Right cardiac atrium (tissue), 5 donors: ENCODE measurements at regions not wholly inside any gene's neighbourhood (a gene's known extent, or its start where the extent isn't known, plus 50 kb on each side); places are given as distances from the start of the nearest gene placed in this dataset.
"Not testable (repeated sequence)": the region's sequence is repeated elsewhere in the genome, so short reads cannot be mapped to it uniquely, and the experiment has no call there.

Source experiments
- ATAC-seq, 2 donors: fragments of 200-7000 bp; cut with Tn5 transposase; one replicate each; pipeline versions ENCODE4 v1.8.0 to v1.9.1; 2020; ENCODE audit warnings: moderate library complexity in 2 of 2, mild to moderate bottlenecking in 1 of 2
- DNase-seq, 3 donors: peaks; one replicate each; pipeline ENCODE4 v3.0.0-alpha.2; 2020
- H3K27ac ChIP-seq: one replicate; pipeline ENCODE4 v1.5.1; 2013; ENCODE audit warnings: mild to moderate bottlenecking, low read length, control low read depth, moderate library complexity
- H3K27me3 ChIP-seq: one replicate; pipeline ENCODE4 v1.6.1; 2013; ENCODE audit not compliant: control insufficient read depth, insufficient read depth
- H3K4me1 ChIP-seq: one replicate; pipeline ENCODE4 v1.6.1; 2013; ENCODE audit warnings: low read length; ENCODE audit not compliant: control insufficient read depth, insufficient read depth
- H3K4me3 ChIP-seq: one replicate; pipeline ENCODE4 v1.5.1; 2013; ENCODE audit warnings: low read length, control low read depth
- H3K9me3 ChIP-seq: one replicate; pipeline ENCODE4 v1.6.1; 2013; ENCODE audit warnings: low read length; ENCODE audit not compliant: control insufficient read depth
- WGBS: extraction: QIAGEN DNeasy Blood & Tissue Kit; methylation state at CpG from one replicate; pipeline ENCODE4 v1.1.7; 2013; 5-methylcytosine and 5-hydroxymethylcytosine counted together
- intact Hi-C, 4 donors: fragments of 100-400 bp; cut with DNase I; formaldehyde crosslinking; loops; one replicate each; pipeline versions ENCODE4 v1.11.0 to v1.14.0; 2022 to 2023
- donor health status: healthy with polysubstance abuse.
- donor health status: DM: no; HTN: yes; CAD: no.
- donor health status: DM: no; HTN: no; CAD: no.
- donor health status: DM: no; HTN: yes; CAD: no; lungs with severe emphysema.
- donor health status: DM: yes; HTN: yes; CAD: no.

DNA sequence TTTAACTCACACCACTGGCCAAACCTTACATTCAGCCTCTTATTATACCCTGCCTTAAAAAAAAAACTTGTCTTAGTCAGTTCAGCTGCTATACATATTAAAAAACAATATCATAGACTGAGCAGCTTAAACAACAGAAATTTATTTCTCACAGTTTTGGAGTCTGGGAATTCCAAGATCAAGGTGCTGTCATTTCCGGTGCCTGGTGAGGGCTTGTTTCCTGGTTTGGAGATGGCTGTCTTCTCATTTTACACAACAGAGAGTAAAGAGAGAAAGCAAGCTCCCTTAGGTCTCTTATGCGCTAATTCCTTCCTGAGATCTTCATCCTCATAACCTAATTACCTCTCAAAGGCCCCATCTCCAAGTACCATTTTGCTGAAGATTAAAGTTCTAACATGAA is 769.2 kb downstream of the DIAPH3 start:
- no peak for DNase-seq
- H3K27ac ChIP-seq: no peak overlapping the region
- H3K27me3 ChIP-seq: no peaks in the 10 kb centered on the region
- ATAC-seq: no peak
- H3K4me1 ChIP-seq: no peaks in the 10 kb centered on the region
- H3K9me3 ChIP-seq: no peaks in the 10 kb centered on the region
- intact Hi-C loops: loop anchor here in 3 of 4 donors (5.0 to 10.0 kb wide), 2 partner anchors 280 to 283 kb away; no protein-coding TSS in a partner anchor
- H3K4me3 ChIP-seq: no peak overlapping the region
- 77% methylated on average over 2 of the region's 2 CpGs for WGBS

- no peaks in the 10 kb centered on the region for H3K27me3 ChIP-seq
- H3K4me3 ChIP-seq: no peak overlapping the region
- intact Hi-C loops: loop anchor here in 1 of 4 donors (10.0 kb wide), 1 partner anchor 277 kb away; no protein-coding TSS in a partner anchor
- DNase-seq (peak; percentile 25 to 70 (median 64)), ATAC-seq (peak; percentile 56 to 90)
- 14% methylated on average over 3 of the region's 3 CpGs for WGBS
- no peaks in the 10 kb centered on the region for H3K9me3 ChIP-seq
- no peak overlapping the region for H3K27ac ChIP-seq
- H3K4me1 ChIP-seq: no peaks in the 10 kb centered on the region
Measured at GRCh38 chr13:59398127-59398526, 765.6 kb downstream of the DIAPH3 start.

GRCh38 chr13:59398661-59399060 is 765.1 kb downstream of the DIAPH3 start:
- 81% methylated on average over 4 of the region's 4 CpGs for WGBS
- intact Hi-C loops: loop anchor here in 1 of 4 donors (10.0 kb wide), 1 partner anchor 276 kb away; no protein-coding TSS in a partner anchor
- no peak overlapping the region for H3K27ac ChIP-seq

DNA sequence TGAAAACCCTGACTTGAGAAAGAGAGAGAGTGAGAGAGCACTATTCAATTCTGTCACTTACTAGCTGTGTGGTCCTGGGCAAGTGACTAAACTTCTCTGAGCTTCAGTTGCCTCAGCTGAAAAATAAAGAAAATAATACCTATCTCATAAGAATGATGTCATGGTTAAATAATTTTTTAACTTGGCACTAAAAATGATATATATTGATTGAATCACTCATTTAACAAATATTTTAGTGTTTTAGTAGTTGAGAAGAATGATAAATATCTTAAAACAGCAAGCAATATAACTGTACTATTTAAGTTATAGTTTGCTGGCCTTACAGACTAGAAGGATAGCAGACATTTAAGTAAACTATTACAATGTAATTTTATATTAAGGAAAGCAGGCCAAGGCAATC is 764.2 kb downstream of the DIAPH3 start:
- no peak overlapping the region for H3K4me3 ChIP-seq
- H3K27me3 ChIP-seq: no peaks in the 10 kb centered on the region
- intact Hi-C loops: loop anchor here in 1 of 4 donors (10.0 kb wide), 1 partner anchor 275 kb away; no protein-coding TSS in a partner anchor
- H3K27ac ChIP-seq: no peak overlapping the region
- no peaks in the 10 kb centered on the region for H3K9me3 ChIP-seq
- ATAC-seq: no peak
- no peaks in the 10 kb centered on the region for H3K4me1 ChIP-seq
- no peak for DNase-seq

More at GRCh38 chr13:59398661-59399060, 765.1 kb downstream of the DIAPH3 start:
- Histone ChIP-seq H3K27me3 (no peaks in the 10 kb centered on the region), H3K4me3 (no peak overlapping the region), H3K9me3 (no peaks in the 10 kb centered on the region), H3K4me1 (no peaks in the 10 kb centered on the region)
- DNase-seq (no peak), ATAC-seq (no peak)

GRCh38 chr13:59404331-59404730 is 759.4 kb downstream of the DIAPH3 start:
- ATAC-seq: no peak
- no peak overlapping the region for H3K27ac ChIP-seq
- no peaks in the 10 kb centered on the region for H3K27me3 ChIP-seq
- H3K4me1 ChIP-seq: no peaks in the 10 kb centered on the region
- H3K9me3 ChIP-seq: no peaks in the 10 kb centered on the region
- no peak overlapping the region for H3K4me3 ChIP-seq
- intact Hi-C loops: no loop called here
- DNase-seq: no peak

GRCh38 chr13:59407251-59407650 is 756.5 kb downstream of the DIAPH3 start:
- not testable (repeated sequence) for ATAC-seq, H3K27ac ChIP-seq
- 97% methylated on average over 2 of the region's 2 CpGs for WGBS

GRCh38 chr13:59408738-59409137 is 755.0 kb downstream of the DIAPH3 start:
- DNase-seq (no peak), ATAC-seq (no peak)
- intact Hi-C loops: no loop called here
- no peak overlapping the region for H3K4me3 ChIP-seq
- no peaks in the 10 kb centered on the region for H3K27me3 ChIP-seq
- H3K27ac ChIP-seq: no peak overlapping the region
- WGBS: 92% methylated on average over 5 of the region's 5 CpGs
- H3K4me1 ChIP-seq: no peaks in the 10 kb centered on the region
- no peaks in the 10 kb centered on the region for H3K9me3 ChIP-seq

More at GRCh38 chr13:59407251-59407650, 756.5 kb downstream of the DIAPH3 start:
- H3K4me3 ChIP-seq, DNase-seq, H3K27me3 ChIP-seq, intact Hi-C loops, H3K9me3 ChIP-seq, H3K4me1 ChIP-seq: not testable (repeated sequence)

- peak; percentile 60 to 61 for ATAC-seq
- Histone ChIP-seq H3K9me3 (no peaks in the 10 kb centered on the region), H3K4me3 (no peak overlapping the region), H3K27ac (no peak overlapping the region), H3K4me1 (no peaks in the 10 kb centered on the region), H3K27me3 (no peaks in the 10 kb centered on the region)
- peak; percentile 39 to 86 (median 76) for DNase-seq
- WGBS: 9% methylated on average over 2 of the region's 2 CpGs
- intact Hi-C loops: no loop called here
Measured at GRCh38 chr13:59409211-59409610, 754.5 kb downstream of the DIAPH3 start.

- Histone ChIP-seq H3K27me3 (no peaks in the 10 kb centered on the region), H3K4me3 (no peak overlapping the region), H3K4me1 (no peaks in the 10 kb centered on the region), H3K9me3 (no peaks in the 10 kb centered on the region), H3K27ac (no peak overlapping the region)
- WGBS: 80% methylated on average over 8 of the region's 8 CpGs
- intact Hi-C loops: no loop called here
- ATAC-seq (no peak), DNase-seq (no peak)
Measured at GRCh38 chr13:59409634-59410200, 754.0 kb downstream of the DIAPH3 start.

DNA sequence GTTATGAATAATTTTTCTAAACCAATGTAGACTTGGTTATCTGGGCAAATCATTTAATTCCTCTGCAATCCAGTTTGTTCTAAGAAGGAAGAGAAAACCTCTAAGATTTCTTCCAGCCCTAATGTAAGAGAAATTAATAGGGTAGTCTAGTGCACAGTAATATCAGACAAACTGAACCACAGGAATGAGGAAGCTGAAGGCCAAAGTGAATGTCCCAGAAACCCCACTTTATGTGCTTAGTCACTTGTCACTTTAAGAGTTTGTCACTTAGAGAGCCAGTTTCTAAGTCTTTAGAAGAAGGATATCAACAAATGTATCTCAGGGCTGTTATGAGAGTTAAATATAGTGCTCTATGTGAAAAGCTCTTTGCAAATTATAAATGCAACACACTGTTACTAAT is 750.6 kb downstream of the DIAPH3 start:
- ATAC-seq: no peak
- no peak overlapping the region for H3K27ac ChIP-seq

DNA sequence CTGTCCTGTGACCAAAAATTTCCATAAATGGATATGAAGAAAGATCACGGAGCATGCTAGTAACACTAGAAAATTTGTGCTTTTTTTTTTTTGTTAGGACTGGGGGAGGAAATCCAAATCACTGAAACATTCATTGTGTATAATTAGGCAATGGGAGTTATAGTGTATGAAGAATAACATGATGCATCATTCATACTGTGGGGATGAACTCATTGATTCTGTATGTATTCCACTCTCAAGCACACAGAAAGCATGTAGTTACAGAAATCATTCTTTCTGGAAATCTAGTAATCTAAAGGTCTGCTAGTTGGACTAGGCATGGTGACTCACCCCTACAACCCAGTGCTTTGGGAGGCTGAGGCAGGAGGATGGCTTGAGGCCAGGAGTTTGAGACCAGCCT is 749.7 kb downstream of the DIAPH3 start:
- H3K4me3 ChIP-seq: no peak overlapping the region
- intact Hi-C loops: no loop called here
- DNase-seq (no peak), ATAC-seq (no peak)
- H3K27me3 ChIP-seq: no peaks in the 10 kb centered on the region
- no peaks in the 10 kb centered on the region for H3K9me3 ChIP-seq
- no peaks in the 10 kb centered on the region for H3K4me1 ChIP-seq
- WGBS: 69% methylated on average over 1 of the region's 1 CpG
- H3K27ac ChIP-seq: no peak overlapping the region

More for the DNA sequence above, 750.6 kb downstream of the DIAPH3 start:
- no peaks in the 10 kb centered on the region for H3K4me1 ChIP-seq
- intact Hi-C loops: no loop called here
- H3K4me3 ChIP-seq: no peak overlapping the region
- no peaks in the 10 kb centered on the region for H3K9me3 ChIP-seq
- no peaks in the 10 kb centered on the region for H3K27me3 ChIP-seq
- no peak for DNase-seq

GRCh38 chr13:59415498-59415897 is 748.2 kb downstream of the DIAPH3 start:
- intact Hi-C loops: no loop called here
- H3K27me3 ChIP-seq: no peaks in the 10 kb centered on the region
- no peak for DNase-seq
- H3K4me3 ChIP-seq: no peak overlapping the region
- ATAC-seq: peak in 1 of 2 donors; percentile 19
- H3K27ac ChIP-seq: no peak overlapping the region
- no peaks in the 10 kb centered on the region for H3K4me1 ChIP-seq
- WGBS: 73% methylated on average over 5 of the region's 5 CpGs
- no peaks in the 10 kb centered on the region for H3K9me3 ChIP-seq
